MM.1S (cell line): ENCODE measurements at regions not wholly inside any gene's neighbourhood (a gene's known extent, or its start where the extent isn't known, plus 50 kb on each side); places are given as distances from the start of the nearest gene placed in this dataset.

ENCODE experiments used
- DNase-seq: peaks from one replicate; pipeline ENCODE4 v3.0.0-alpha.2; 2015
- H2AFZ ChIP-seq: fragments of 300-600 bp; sonication (generic); 2 replicates; pipeline ENCODE4 v1.6.0; 2016; ENCODE audit warnings: antibody characterized with exemption, low read length
- H3F3A ChIP-seq: fragments of 300-600 bp; sonication (generic); 2 replicates; pipeline ENCODE4 v1.6.1; 2016; ENCODE audit warnings: mild to moderate bottlenecking, antibody characterized with exemption, low read length, moderate library complexity, mixed read lengths; ENCODE audit not compliant: insufficient read depth
- H3K27ac ChIP-seq: fragments of 300-600 bp; sonication (generic); 2 replicates; pipeline ENCODE4 v1.5.1; 2016; ENCODE audit warnings: mild to moderate bottlenecking, low read length
- H3K27me3 ChIP-seq: fragments of 300-600 bp; sonication (generic); replicated peaks from 2 replicates; pipeline ENCODE4 v1.6.0; 2016; ENCODE audit warnings: low read length; ENCODE audit not compliant: insufficient read depth
- H3K36me3 ChIP-seq: fragments of 300-600 bp; sonication (generic); replicated peaks from 2 replicates; pipeline ENCODE4 v1.6.1; 2016; ENCODE audit warnings: mild to moderate bottlenecking, low read length, mixed read lengths; ENCODE audit not compliant: insufficient read depth
- H3K4me1 ChIP-seq: fragments of 300-600 bp; sonication (generic); 2 replicates; pipeline ENCODE4 v1.6.1; 2016; ENCODE audit warnings: low read length, mixed read lengths
- H3K4me2 ChIP-seq: fragments of 300-600 bp; sonication (generic); 2 replicates; pipeline ENCODE4 v1.6.0; 2016; ENCODE audit warnings: low read depth, low read length
- H3K4me3 ChIP-seq: fragments of 300-600 bp; sonication (generic); 2 replicates; pipeline ENCODE4 v1.5.1; 2016; ENCODE audit warnings: low read length, mixed read lengths
- H3K79me2 ChIP-seq: fragments of 300-600 bp; sonication (generic); 2 replicates; pipeline ENCODE4 v1.6.1; 2016; ENCODE audit warnings: mixed run types, low read length, mixed read lengths
- H3K9ac ChIP-seq: fragments of 300-600 bp; sonication (generic); 2 replicates; pipeline ENCODE4 v1.6.1; 2016; ENCODE audit warnings: low read length, mixed read lengths
- H3K9me2 ChIP-seq: fragments of 300-600 bp; sonication (generic); replicated peaks from 2 replicates; pipeline ENCODE4 v1.6.1; 2016; ENCODE audit warnings: mild to moderate bottlenecking, low read length, mixed read lengths; ENCODE audit not compliant: insufficient read depth
- H3K9me3 ChIP-seq: fragments of 300-600 bp; sonication (generic); replicated peaks from 2 replicates; pipeline ENCODE4 v1.6.1; 2016; ENCODE audit warnings: mild to moderate bottlenecking, low read length, mixed read lengths; ENCODE audit not compliant: insufficient read depth
- H4K20me1 ChIP-seq: fragments of 300-600 bp; sonication (generic); 2 replicates; pipeline ENCODE4 v1.6.1; 2016; ENCODE audit warnings: mild to moderate bottlenecking, low read length, moderate library complexity, mixed read lengths; ENCODE audit not compliant: insufficient read depth
- EZH2 ChIP-seq: fragments of 300-600 bp; sonication (generic); optimal IDR thresholded peaks from 2 replicates; pipeline ENCODE3; 2017; ENCODE audit warnings: low read depth, mild to moderate bottlenecking, antibody characterized with exemption, low read length, mixed read lengths
- EZH2phosphoT487 ChIP-seq: fragments of 300-600 bp; sonication (generic); IDR thresholded peaks from 2 replicates; pipeline ENCODE4 v1.6.1; 2018; ENCODE audit warnings: antibody characterized with exemption, low read length
- TF ChIP-seq, protein P1 (sequence below): fragments of 300-600 bp; sonication (generic); IDR thresholded peaks from 2 replicates; pipeline ENCODE4 v1.5.1; 2016; ENCODE audit warnings: antibody characterized with exemption, low read length, mixed read lengths

DNA sequence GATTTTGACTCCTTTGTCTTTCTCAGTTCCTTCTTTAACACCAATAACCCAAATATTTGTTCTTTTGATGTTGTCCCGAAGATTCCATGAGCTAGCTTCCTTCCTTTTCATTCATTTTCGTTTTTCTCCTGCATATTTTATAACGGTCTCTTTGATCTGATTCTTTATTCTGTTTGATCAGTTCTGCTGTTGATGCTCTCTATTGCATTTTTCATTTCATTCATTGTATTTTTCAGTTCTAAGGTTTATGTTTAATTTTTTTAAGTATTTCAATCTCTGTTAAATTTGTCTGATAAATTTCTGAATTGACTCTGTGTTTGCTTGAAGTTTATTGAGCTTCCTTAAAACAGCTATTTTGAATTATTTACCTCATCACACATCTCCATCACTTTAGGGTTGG lies 68.4 kb upstream of the LRCH1 start:
- Histone ChIP-seq H3K79me2 (no peaks in the 10 kb centered on the region), H3K27me3 (no peaks in the 10 kb centered on the region), H3K4me1 (no peaks in the 10 kb centered on the region), H3K9ac (no peak overlapping the region), H3K9me2 (no peaks in the 10 kb centered on the region), H3F3A (no peaks in the 10 kb centered on the region), H3K9me3 (no peaks in the 10 kb centered on the region), H3K36me3 (no peaks in the 10 kb centered on the region), H4K20me1 (no peaks in the 10 kb centered on the region), H2AFZ (no peak overlapping the region), H3K27ac (no peak overlapping the region), H3K4me3 (no peak overlapping the region), H3K4me2 (no peak overlapping the region)
- no peak for TF ChIP-seq EZH2phosphoT487
- no peak for TF ChIP-seq EZH2
- TF ChIP-seq, protein P1, sequence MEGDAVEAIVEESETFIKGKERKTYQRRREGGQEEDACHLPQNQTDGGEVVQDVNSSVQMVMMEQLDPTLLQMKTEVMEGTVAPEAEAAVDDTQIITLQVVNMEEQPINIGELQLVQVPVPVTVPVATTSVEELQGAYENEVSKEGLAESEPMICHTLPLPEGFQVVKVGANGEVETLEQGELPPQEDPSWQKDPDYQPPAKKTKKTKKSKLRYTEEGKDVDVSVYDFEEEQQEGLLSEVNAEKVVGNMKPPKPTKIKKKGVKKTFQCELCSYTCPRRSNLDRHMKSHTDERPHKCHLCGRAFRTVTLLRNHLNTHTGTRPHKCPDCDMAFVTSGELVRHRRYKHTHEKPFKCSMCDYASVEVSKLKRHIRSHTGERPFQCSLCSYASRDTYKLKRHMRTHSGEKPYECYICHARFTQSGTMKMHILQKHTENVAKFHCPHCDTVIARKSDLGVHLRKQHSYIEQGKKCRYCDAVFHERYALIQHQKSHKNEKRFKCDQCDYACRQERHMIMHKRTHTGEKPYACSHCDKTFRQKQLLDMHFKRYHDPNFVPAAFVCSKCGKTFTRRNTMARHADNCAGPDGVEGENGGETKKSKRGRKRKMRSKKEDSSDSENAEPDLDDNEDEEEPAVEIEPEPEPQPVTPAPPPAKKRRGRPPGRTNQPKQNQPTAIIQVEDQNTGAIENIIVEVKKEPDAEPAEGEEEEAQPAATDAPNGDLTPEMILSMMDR = no peak
- DNase-seq = no peak

DNA sequence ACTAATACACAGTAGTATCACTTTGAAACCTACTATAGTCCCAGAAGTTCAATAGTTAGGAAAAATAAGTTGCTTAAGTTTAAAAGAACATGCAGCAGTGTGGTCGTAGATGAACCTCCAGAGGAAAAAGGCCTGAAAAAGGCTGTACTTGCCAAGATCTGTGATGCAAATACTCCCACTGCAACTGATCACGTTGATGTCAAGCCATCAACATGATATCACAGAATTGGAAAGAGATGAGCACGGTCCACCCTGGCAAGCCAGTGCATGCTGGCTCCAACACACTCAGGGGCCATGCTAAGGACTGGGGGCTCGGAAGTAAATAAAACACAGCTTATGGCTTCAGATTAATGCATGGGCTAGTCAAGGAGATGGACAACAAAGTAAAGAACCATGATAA lies 71.8 kb upstream of the LRCH1 start:
- Histone ChIP-seq H3F3A (no peaks in the 10 kb centered on the region), H3K4me1 (no peaks in the 10 kb centered on the region), H3K9me3 (no peaks in the 10 kb centered on the region), H3K27ac (no peak overlapping the region), H4K20me1 (no peaks in the 10 kb centered on the region), H3K9ac (no peak overlapping the region), H3K79me2 (no peaks in the 10 kb centered on the region), H3K4me2 (no peak overlapping the region), H3K4me3 (no peak overlapping the region), H3K9me2 (no peaks in the 10 kb centered on the region), H3K36me3 (no peaks in the 10 kb centered on the region), H2AFZ (no peak overlapping the region), H3K27me3 (no peaks in the 10 kb centered on the region)
- TF ChIP-seq, protein P1 = no peak
- TF ChIP-seq EZH2phosphoT487 (no peak), EZH2 (no peak)
- no peak for DNase-seq

DNA sequence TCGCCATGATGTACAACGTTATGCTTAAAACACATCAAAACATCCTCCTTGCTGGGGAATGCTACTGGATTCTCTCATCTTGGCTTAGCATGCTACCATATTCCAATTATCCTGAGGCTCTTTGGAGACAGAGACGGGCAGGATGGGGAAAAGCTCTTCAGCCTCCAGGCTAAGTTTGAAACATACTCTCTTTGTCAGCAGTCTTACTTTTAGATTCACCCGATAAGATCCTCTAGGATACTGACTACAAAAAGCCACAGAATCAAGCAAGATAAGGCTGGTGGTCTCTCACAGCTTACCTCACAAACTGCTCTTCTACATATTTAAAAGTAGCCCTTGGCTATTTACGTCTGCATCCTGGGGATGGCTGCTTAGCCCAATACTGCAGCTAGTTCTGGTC lies 72.8 kb upstream of the LRCH1 start:
- Histone ChIP-seq H3K4me1 (no peaks in the 10 kb centered on the region), H3K4me2 (no peak overlapping the region), H3K9ac (no peak overlapping the region), H3K27me3 (no peaks in the 10 kb centered on the region), H3K9me3 (no peaks in the 10 kb centered on the region), H2AFZ (no peak overlapping the region), H3K79me2 (no peaks in the 10 kb centered on the region), H3K4me3 (no peak overlapping the region), H3K27ac (no peak overlapping the region), H3K36me3 (no peaks in the 10 kb centered on the region), H3F3A (no peaks in the 10 kb centered on the region), H4K20me1 (no peaks in the 10 kb centered on the region), H3K9me2 (no peaks in the 10 kb centered on the region)
- DNase-seq = no peak
- no peak for TF ChIP-seq EZH2phosphoT487
- TF ChIP-seq, protein P1 = no peak
- TF ChIP-seq EZH2 = no peak
